H54 (cell line): ENCODE measurements at regions not wholly inside any gene's neighbourhood (a gene's known extent, or its start where the extent isn't known, plus 50 kb on each side); places are given as distances from the start of the nearest gene placed in this dataset.

Experiments used
- DNase-seq: peaks from one replicate; pipeline ENCODE4 v3.0.0; 2011; ENCODE audit warnings: low spot score, mixed read lengths; ENCODE audit not compliant: insufficient read length
- FAIRE-seq: peaks from 3 replicates; lab custom pipeline; 2011; peaks lifted over from hg19 to GRCh38; lab: Jason Lieb, UNC
- POLR2A ChIP-seq: IDR thresholded peaks from 2 replicates; pipeline ENCODE4 v1.6.1; 2011; ENCODE audit warnings: low read depth, mild to moderate bottlenecking, low read length

DNA sequence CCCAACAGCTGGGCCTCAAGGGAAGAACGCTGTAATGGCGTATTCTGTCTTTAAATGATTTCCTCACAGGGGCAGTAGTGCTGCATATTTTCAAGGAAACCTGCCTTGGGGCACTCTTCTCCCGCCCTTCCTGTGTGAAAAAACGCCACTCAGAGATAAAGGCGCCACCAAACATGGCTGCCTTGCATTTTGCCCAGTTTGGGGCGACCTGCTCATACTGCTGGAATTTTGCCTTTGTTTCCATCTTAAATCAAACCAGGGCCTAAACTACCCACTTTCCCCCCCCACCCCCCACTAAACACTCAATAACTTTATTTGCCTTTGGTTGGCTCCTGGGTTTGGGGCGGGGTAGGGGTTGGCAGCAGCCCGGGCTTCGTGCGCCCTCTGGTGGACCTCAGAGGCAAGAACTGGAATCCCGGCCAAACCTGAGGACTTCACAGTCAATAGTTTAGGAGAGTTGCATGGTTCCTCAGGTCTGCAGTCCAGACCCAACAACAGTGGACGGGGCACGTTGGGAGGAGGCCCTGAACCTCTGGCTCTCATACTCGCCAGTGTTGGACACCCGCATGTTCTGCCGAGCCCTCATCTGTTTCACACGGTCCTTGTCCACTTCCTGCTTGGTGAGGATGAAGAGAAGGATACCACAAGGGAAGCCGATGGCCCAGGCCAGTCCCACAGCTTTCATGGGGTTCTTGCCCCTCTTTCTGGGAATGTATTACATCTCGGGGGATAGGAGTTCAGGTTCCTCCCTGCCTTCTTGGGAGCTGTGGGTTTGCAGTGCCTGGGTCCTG is 220.1 kb upstream of the STK26 start:
- TF ChIP-seq POLR2A: no peak
- peak; percentile 44 for DNase-seq
- FAIRE-seq: no peak

GRCh38 chrX:131812847-131813825 is 210.0 kb upstream of the STK26 start:
- FAIRE-seq: no peak
- TF ChIP-seq POLR2A: no peak
- DNase-seq: no peak

DNA sequence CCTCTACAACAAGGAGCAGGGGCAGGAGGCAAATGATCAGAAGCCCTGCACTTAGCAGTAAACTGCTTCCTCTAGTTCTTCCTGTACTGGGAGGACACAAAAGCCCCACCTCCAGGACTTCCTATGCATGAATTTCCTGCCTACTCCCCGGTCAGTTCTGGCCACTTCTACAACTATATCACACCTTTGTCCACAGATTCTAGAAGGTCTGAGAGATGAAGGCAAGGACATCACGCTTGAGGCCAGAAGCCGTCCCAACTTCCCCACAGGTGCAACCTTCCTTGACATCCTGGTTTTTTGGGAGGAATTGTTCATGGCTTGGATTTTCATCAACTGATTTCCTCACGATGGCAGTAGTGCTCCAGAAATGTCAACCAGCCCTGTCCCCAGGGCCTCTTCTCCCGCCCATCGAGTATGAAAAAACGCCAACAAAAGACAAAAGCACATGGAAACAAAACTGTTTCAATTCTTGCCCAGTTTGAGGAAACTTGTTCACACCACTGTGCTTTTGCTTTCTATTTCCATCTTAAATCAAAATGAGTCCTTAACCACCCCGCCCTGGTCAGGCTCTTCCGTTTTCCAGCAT is 206.5 kb upstream of the STK26 start:
- FAIRE-seq: no peak
- no peak for TF ChIP-seq POLR2A
- DNase-seq: no peak

DNA sequence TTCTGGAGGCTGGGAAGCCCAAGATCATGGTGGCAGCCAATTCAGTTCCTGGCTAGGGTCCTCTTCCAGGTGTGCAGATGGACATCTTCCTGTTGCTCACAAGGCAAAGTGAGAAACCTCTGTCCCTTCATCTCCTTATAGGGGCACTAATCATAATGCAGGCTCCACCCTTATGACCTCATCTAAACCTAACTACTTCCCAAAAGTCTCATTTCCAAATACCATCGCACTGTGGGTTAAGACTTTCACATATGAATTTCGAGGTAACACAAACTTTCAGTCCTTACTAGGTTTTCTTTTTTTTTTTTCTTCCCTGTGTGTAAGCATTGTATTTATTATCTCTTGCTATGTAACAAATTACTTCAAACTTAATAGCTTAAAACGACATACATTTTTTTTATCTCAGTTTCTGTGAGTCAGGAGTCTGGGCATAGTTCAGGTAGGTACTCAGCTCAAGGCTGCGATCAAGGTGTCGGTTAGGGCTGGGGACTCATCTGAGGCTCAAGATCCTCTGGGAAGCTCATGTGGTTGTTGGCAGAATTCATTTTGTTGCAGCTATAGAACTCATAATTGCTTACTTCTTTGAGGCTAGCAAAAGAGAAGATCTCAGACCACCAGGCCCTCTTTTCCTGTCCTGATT is 204.7 kb upstream of the STK26 start:
- no peak for TF ChIP-seq POLR2A
- DNase-seq (no peak), FAIRE-seq (no peak)

DNA sequence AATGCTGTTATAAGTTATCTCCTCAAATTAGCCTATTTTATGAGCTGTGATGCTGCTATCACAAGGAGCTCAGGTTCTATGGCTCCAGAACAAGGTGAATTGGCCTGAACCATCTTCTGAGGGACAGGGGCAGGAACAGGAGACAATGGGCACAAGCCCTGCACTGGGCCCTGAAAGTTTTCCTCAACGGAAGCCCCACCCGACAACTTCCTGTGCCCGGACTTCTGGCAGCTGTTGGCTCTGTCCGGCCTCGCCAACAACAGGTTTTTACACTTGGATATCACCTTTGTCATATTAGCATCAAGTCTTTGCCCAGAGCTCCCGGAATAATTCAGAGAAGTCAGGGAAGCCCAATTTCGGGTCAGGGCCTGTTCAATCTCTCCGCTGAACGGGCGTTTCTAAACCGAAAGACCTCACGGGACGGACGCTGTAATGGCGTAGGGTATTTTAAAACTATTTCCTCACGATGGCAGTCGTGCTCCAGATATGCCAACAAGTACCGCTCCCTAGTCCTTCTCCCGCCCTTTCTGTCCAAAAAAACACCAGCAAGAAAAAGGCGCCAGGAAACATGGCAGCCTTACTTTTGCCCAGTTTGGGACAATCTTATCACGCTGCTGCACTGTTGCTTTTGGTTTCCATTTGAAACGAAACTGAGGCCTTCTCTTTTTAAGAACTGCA is 201.0 kb upstream of the STK26 start:
- DNase-seq (no peak), FAIRE-seq (peak; percentile 81)
- TF ChIP-seq POLR2A: no peak

DNA sequence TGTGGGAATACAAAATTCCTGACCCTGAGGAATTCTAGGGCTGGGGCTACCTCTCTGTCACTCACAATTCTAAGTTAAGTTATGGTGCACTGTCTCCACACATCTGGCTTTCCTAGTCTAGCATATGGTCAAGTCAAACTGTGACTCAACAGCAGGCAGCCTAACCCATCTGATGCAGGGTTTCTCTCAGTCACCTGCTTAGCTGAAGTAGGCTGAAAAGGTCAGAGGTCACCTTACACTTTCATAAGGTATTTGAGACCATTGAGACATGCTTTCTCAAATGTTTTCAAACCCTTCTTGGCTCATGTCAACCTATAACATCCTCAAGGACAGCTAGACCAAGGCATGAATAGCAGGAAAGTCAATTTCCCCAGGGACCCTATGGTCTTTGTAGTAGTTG is 196.5 kb upstream of the STK26 start:
- TF ChIP-seq POLR2A: no peak
- DNase-seq (no peak), FAIRE-seq (no peak)

DNA sequence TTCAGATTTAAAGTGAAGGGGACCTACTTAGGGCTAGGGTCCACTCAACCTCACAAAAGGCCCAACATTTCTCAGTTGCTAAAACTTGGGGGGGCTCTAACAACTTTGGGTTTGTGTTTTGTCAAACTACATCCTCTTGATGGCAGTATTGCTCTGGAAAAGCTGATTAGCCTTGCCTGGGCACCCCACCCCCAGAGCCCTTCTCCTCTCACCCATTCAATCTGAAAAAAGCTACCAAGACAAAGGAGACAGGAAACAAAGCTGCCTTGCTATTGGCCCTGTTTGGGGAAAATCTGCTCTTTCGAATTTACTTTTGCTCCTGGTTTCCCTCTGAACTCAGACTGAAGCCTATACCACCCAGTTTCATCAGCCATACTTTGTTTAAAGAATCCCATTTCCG is 195.2 kb upstream of the STK26 start:
- no peak for DNase-seq
- FAIRE-seq: no peak

GRCh38 chrX:131828482-131828881 is 194.6 kb upstream of the STK26 start:
- TF ChIP-seq POLR2A: no peak
- FAIRE-seq: no peak
- no peak for DNase-seq

More for the DNA sequence above, 195.2 kb upstream of the STK26 start:
- no peak for TF ChIP-seq POLR2A

DNA sequence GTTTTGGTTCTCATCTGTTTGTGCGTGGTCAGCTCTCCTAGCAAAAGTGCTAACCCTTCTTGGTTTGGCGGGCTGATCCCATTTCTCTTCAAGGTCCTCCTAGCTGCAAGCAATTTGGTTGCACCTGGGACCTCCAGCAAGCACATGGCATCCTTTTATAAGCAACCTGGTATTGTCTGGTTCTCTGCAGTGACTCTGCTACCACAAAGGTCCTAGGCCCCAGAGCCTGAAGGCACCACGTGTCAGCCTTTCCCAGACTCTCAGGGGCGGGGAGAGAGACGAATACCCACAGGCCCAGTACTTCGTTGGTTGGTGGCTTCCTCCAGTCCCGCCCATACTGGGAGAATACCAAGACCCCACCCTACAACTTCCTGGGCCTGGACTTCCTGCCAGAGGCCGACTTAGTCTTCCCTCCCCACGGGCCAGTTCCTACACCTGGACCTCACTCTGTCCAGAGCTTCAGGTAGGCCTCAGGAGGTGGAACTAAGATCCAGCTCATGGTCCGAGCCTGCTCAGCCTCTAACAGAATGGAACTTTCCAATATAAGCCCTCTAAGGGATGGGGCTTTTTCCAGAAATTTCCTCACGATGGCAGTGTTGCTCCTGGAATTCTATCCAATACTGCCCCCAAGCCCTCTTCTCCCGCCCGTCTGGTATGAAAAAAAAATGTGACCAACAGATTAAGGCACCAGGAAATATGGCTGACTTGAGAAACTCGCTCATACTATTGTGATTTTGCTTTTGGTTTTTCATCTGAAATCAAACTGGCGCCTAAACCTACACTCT is 192.5 kb upstream of the STK26 start:
- peak; percentile 32 for DNase-seq
- FAIRE-seq: peak; percentile 97

GRCh38 chrX:131831185-131831520 is 191.9 kb upstream of the STK26 start:
- TF ChIP-seq POLR2A: no peak
- DNase-seq (no peak), FAIRE-seq (no peak)

More for the DNA sequence above, 192.5 kb upstream of the STK26 start:
- TF ChIP-seq POLR2A: no peak

- no peak for FAIRE-seq
- TF ChIP-seq POLR2A: no peak
These were observed 186.9 kb upstream of the STK26 start for GRCh38 chrX:131836161-131836560.

DNA sequence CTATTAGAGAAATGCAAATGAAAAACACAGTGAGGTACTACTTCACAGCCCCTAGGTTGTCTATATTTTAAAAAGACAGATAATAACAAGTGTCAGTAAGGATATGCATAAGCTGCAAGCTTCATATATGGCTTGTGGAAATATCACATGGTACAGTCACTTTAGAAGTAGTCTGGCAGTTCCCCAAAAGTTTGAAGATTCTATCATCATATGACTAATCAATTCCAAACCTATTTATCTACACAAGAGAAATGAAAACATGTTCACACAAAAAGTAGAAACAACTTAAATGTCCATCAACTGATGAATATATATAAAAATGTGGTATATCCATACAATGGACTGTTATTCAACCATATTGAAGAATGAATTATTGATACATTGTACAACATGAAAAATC is 185.8 kb upstream of the STK26 start:
- DNase-seq: no peak
- no peak for FAIRE-seq
- no peak for TF ChIP-seq POLR2A

More at GRCh38 chrX:131836161-131836560, 186.9 kb upstream of the STK26 start:
- no peak for DNase-seq
